ENCODE measurements at regions not wholly inside any gene's neighbourhood (a gene's known extent, or its start where the extent isn't known, plus 50 kb on each side); places are given as distances from the start of the nearest gene placed in this dataset.

- peaks cover 2% of the 10 kb centered on the region for H3K4me1 ChIP-seq (ENCODE audit: insufficient read depth)
- no peak overlapping the region for H3K4me3 ChIP-seq
- no peak for DNase-seq
- no peaks in the 10 kb centered on the region for H3K36me3 ChIP-seq
- intact Hi-C loops (cut with DNase I): no loop called here
- H3K27ac ChIP-seq: no peak overlapping the region
- H3K9me3 ChIP-seq: no peaks in the 10 kb centered on the region
- H3K27me3 ChIP-seq: no peaks in the 10 kb centered on the region
- WGBS, 3 donors: 77 to 94% (median 93%) methylated on average over 4 of the region's 4 CpGs
- TF ChIP-seq CTCF (IDR thresholded peaks at IDR 0.05): no peak
Measured at GRCh38 chr11:129270446-129270845, 78.3 kb upstream of the ARHGAP32 start.

GRCh38 chr11:129268371-129268770 lies 76.2 kb upstream of the ARHGAP32 start:
- 88 to 91% (median 90%) methylated on average over 3 of the region's 3 CpGs for WGBS, 3 donors
- Histone ChIP-seq H3K9me3 (no peaks in the 10 kb centered on the region), H3K27ac (no peak overlapping the region), H3K4me1 (ENCODE audit: insufficient read depth) (no peaks in the 10 kb centered on the region), H3K4me3 (no peak overlapping the region), H3K27me3 (no peaks in the 10 kb centered on the region), H3K36me3 (no peaks in the 10 kb centered on the region)
- TF ChIP-seq CTCF (IDR thresholded peaks at IDR 0.05): no peak
- no peak for TF ChIP-seq EP300 (IDR thresholded peaks at IDR 0.05)
- TF ChIP-seq POLR2A (IDR thresholded peaks at IDR 0.05): no peak
- no peak for DNase-seq
- intact Hi-C loops (cut with DNase I): no loop called here

GRCh38 chr11:129267716-129268115 lies 75.6 kb upstream of the ARHGAP32 start:
- no peaks in the 10 kb centered on the region for H3K36me3 ChIP-seq
- DNase-seq: no peak
- 84 to 89% (median 87%) methylated on average over 3 of the region's 3 CpGs for WGBS, 3 donors
- H3K4me1 ChIP-seq (ENCODE audit: insufficient read depth): no peaks in the 10 kb centered on the region
- H3K9me3 ChIP-seq: no peaks in the 10 kb centered on the region
- TF ChIP-seq EP300 (IDR thresholded peaks at IDR 0.05) (no peak), CTCF (IDR thresholded peaks at IDR 0.05) (no peak), POLR2A (IDR thresholded peaks at IDR 0.05) (no peak)
- H3K4me3 ChIP-seq: no peak overlapping the region
- intact Hi-C loops (cut with DNase I): no loop called here
- no peaks in the 10 kb centered on the region for H3K27me3 ChIP-seq
- H3K27ac ChIP-seq: no peak overlapping the region

- Histone ChIP-seq H3K27ac (no peak overlapping the region), H3K27me3 (no peaks in the 10 kb centered on the region), H3K9me3 (no peaks in the 10 kb centered on the region), H3K36me3 (no peaks in the 10 kb centered on the region), H3K4me1 (ENCODE audit: insufficient read depth) (no peaks in the 10 kb centered on the region), H3K4me3 (no peak overlapping the region)
- WGBS, 3 donors: 72 to 98% (median 97%) methylated on average over 2 of the region's 2 CpGs
- no peak for DNase-seq
- intact Hi-C loops (cut with DNase I): no loop called here
- TF ChIP-seq EP300 (IDR thresholded peaks at IDR 0.05) (no peak), CTCF (IDR thresholded peaks at IDR 0.05) (no peak), POLR2A (IDR thresholded peaks at IDR 0.05) (no peak)
Measured at GRCh38 chr11:129266536-129266935, 74.4 kb upstream of the ARHGAP32 start.

Data from ovary (tissue), 7 donors.